AG09319 (cell line): ENCODE measurements at regions not wholly inside any gene's neighbourhood (a gene's known extent, or its start where the extent isn't known, plus 50 kb on each side); places are given as distances from the start of the nearest gene placed in this dataset.

Experiments
- DNase-seq: peaks from one replicate; pipeline ENCODE4 v3.0.0-alpha.2; 2010; ENCODE audit warnings: low read depth; ENCODE audit errors: extremely low read depth
- TF ChIP-seq, protein P1 (sequence below): IDR thresholded peaks from 2 replicates; pipeline ENCODE4 v1.5.1; 2011; ENCODE audit warnings: low read depth, mild to moderate bottlenecking, inconsistent platforms, low read length, moderate library complexity

DNA sequence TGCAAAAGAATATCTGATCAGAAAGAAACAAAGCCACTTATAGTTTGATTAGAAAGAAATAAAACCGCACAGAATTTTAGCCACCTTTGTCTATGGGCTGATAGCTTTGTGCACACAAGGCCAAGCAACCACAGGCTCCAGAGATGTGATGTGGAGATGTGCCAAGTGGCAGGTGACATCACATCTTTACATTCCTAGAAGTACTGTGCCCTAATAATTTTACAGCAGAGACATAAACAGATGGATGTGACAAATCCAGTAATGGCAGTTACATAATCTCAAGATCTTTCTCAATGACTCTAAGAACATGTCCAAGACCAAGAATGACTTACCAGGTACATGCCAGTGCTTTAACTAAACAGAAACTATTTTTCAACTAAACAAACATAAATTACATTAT lies 159.5 kb downstream of the LTN1 start:
- TF ChIP-seq, protein P1, sequence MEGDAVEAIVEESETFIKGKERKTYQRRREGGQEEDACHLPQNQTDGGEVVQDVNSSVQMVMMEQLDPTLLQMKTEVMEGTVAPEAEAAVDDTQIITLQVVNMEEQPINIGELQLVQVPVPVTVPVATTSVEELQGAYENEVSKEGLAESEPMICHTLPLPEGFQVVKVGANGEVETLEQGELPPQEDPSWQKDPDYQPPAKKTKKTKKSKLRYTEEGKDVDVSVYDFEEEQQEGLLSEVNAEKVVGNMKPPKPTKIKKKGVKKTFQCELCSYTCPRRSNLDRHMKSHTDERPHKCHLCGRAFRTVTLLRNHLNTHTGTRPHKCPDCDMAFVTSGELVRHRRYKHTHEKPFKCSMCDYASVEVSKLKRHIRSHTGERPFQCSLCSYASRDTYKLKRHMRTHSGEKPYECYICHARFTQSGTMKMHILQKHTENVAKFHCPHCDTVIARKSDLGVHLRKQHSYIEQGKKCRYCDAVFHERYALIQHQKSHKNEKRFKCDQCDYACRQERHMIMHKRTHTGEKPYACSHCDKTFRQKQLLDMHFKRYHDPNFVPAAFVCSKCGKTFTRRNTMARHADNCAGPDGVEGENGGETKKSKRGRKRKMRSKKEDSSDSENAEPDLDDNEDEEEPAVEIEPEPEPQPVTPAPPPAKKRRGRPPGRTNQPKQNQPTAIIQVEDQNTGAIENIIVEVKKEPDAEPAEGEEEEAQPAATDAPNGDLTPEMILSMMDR, result no peak
- no peak for DNase-seq

DNA sequence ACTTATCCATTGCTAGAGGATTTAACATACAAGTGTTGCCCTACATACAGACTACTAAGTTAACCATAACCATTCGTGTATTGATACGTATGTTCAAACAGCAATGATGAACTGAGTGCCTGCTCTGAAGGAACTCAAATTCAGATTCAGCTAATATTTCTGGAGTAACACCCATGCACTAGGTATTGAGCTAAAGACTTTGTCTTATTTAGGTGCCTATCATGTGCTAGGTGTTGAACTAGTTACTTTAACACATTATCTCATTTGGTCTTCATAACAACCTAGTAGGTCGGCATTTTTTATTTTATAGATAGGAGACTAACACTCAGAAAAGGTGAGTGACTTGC lies 160.0 kb downstream of the LTN1 start:
- TF ChIP-seq, protein P1, result no peak
- no peak for DNase-seq

DNA sequence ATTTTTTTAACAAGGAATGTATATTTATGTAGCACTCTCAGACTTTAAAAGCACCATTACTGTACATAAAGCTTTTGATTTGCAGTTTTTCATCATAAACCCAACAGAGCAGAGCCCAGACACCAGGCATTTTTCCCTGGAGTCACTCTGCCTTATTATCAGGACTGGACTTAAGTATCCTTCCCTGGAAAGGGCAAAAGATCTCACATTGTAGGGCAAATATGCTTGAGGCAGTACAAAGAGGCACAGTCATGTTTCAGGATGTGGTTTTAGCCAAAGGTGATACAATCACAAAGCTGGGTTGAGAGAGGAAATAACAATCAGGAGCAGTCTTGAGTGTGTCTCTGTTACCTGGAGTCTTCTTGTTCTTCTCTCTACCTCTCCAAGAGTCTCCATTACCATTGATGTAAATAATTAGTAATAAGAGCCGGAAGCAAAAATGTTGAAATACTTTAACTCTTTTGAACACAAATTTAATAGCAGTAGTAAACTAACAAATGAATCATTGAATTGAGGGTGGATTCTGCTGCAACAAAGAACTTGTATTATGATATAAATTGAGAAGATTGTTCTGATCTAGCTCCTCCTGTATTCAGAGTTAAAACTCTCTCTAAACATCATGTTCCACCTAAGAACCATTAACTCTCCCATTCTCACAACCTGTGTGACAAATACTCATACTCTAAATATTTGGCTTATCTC lies 160.5 kb downstream of the LTN1 start:
- DNase-seq, result no peak
- TF ChIP-seq, protein P1, result no peak

DNA sequence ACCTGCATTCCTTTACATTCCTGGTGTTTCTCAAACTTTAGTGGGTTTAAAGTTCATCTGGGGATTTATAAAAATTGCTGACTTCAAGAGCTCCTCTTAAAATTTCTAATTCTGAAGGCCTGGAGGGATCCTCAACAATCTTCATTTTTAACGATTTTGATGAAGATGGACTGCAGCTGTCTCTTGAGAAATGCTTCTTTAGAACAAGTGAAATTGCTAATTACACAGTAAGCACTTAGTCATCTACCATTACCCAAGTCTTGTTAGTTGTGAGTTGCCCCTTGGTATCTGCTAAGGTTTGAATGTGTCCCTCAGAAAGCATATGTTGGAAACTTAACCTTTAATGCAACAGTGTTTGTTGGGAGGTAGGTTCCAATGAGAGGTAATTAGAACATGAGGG lies 163.7 kb downstream of the LTN1 start:
- TF ChIP-seq, protein P1, result no peak
- DNase-seq, result no peak

DNA sequence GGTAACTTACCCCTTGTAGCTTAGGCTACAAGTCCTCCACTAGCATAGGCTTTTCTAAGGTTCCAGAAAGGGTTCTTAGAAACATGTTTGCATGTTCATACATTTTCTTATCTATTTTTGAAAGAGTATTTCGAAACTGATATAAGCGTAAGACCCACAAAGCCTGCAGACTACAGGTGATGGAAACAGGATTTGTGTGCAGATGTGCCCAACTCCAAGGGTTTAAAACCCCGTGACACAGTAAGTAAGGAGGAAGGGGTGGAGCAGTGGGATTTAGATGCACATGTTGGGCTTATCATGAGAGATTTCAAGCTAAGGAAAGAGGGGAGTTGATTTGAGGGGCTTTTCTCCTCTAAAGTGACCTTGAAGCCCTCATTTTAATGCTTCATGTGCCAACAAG lies 164.7 kb downstream of the LTN1 start:
- TF ChIP-seq, protein P1, result no peak
- no peak for DNase-seq

DNA sequence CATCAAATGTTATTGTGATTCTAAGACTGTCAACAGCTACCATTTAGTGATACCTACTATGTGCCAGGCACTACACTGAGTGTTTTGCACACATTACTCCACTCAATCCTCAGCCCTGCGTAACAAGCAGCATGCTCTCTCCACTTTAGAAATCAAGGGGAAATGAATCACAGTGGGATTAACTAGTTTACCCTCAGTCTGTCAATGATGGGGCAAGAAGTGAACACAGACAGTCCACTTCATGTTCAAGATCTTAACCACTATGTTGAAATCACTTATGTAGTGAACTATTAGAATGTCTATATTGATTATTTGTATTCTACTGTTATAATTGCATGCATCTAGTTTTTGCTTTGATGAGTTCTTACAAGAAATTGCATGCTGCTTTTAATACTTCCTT lies 165.3 kb downstream of the LTN1 start:
- DNase-seq, result no peak
- TF ChIP-seq, protein P1, result no peak

DNA sequence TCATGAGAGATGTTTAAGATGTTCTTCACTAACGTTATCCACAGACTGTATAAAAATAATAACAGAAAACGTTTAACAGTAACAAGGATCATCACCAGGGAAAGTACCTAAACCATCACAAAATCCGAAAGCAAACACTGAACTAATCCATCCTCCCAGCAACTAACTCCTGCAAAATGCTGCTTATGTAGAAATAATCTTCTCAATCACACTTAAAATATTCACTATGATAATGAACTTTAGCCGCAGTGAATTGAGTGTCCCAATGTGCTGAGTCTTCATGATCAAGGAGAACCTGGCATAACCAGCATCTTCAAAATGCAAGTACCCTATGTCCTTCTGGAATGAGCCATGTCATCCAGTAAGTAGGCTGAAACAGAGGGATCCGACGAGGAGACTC lies 166.1 kb downstream of the LTN1 start:
- TF ChIP-seq, protein P1, result no peak
- no peak for DNase-seq
